WTC11 (cell line): ENCODE measurements at regions not wholly inside any gene's neighbourhood (a gene's known extent, or its start where the extent isn't known, plus 50 kb on each side); places are given as distances from the start of the nearest gene placed in this dataset.

Experiments
- ATAC-seq: fragments of 200-7000 bp; cut with Tn5 transposase; 2 replicates; pipeline ENCODE4 v1.10.0; 2021; ENCODE audit warnings: mild to moderate bottlenecking, moderate library complexity
- CTCF ChIA-PET: fragments of 300-600 bp; sonication (Branson Sonifier 250); formaldehyde crosslinking; loops from one replicate; lab custom pipeline; 2021; ENCODE audit warnings: antibody characterized with exemption; lab: Charles Lee
- POLR2A ChIA-PET: fragments of 350-600 bp; sonication (Branson Sonifier 250); formaldehyde crosslinking; loops from one replicate; lab custom pipeline; 2021; ENCODE audit warnings: antibody characterized with exemption; lab: Charles Lee
- DNase-seq: peaks from one replicate; pipeline ENCODE4 v3.0.0; 2021; ENCODE audit warnings: low spot score
- H3K27ac Mint-ChIP-seq: 2 replicates; pipeline ENCODE4 v1.8.0; 2021; ENCODE audit warnings: mixed read lengths
- H3K27me3 Mint-ChIP-seq: 2 replicates; pipeline ENCODE4 v1.8.0; 2021; ENCODE audit warnings: low read depth, mild to moderate bottlenecking, moderate library complexity, mixed read lengths
- H3K36me3 Mint-ChIP-seq: 2 replicates; pipeline ENCODE4 v1.8.0; 2021; ENCODE audit warnings: mixed read lengths
- H3K4me1 Mint-ChIP-seq: 2 replicates; pipeline ENCODE4 v1.8.0; 2022; ENCODE audit warnings: mixed read lengths
- H3K4me3 Mint-ChIP-seq: 2 replicates; pipeline ENCODE4 v1.8.0; 2021; ENCODE audit warnings: mild to moderate bottlenecking, moderate library complexity, mixed read lengths
- H3K9me3 Mint-ChIP-seq: 2 replicates; pipeline ENCODE4 v1.8.0; 2021; ENCODE audit warnings: mixed read lengths
- CBFB ChIP-seq: sonication (generic); formaldehyde crosslinking; IDR thresholded peaks from 2 replicates; pipeline ENCODE4 v1.8.1; 2022; ENCODE audit warnings: mild to moderate bottlenecking, low read depth, missing genetic modification reagents
- CREM ChIP-seq: sonication (generic); formaldehyde crosslinking; IDR thresholded peaks from 2 replicates; pipeline ENCODE4 v1.8.1; 2022; ENCODE audit warnings: mild to moderate bottlenecking, missing genetic modification reagents, moderate library complexity
- E2F5 ChIP-seq: sonication (generic); formaldehyde crosslinking; IDR thresholded peaks from 2 replicates; pipeline ENCODE4 v1.8.1; 2022; ENCODE audit warnings: mild to moderate bottlenecking, moderate library complexity, missing genetic modification reagents
- GTF2I ChIP-seq: fragments of 250-450 bp; sonication (Bioruptor Pico); conservative IDR thresholded peaks from 2 replicates; pipeline ENCODE4 v1.4.0; 2021; ENCODE audit warnings: mild to moderate bottlenecking
- KAT7 ChIP-seq: sonication (generic); formaldehyde crosslinking; IDR thresholded peaks from 2 replicates; pipeline ENCODE4 v1.8.1; 2023; ENCODE audit warnings: missing genetic modification reagents, mild to moderate bottlenecking, borderline replicate concordance
- MYBL2 ChIP-seq: sonication (generic); formaldehyde crosslinking; IDR thresholded peaks from 2 replicates; pipeline ENCODE4 v1.8.1; 2023; ENCODE audit warnings: mild to moderate bottlenecking, moderate library complexity, missing genetic modification reagents
- SOX15 ChIP-seq: fragments of 250-450 bp; sonication (Bioruptor Pico); IDR thresholded peaks from 2 replicates; pipeline ENCODE4 v1.9.0; 2021; ENCODE audit warnings: mild to moderate bottlenecking
- TEAD1 ChIP-seq: sonication (generic); formaldehyde crosslinking; IDR thresholded peaks from 2 replicates; pipeline ENCODE4 v1.8.0; 2022; ENCODE audit warnings: mild to moderate bottlenecking, missing genetic modification reagents
- ZBTB21 ChIP-seq: sonication (generic); formaldehyde crosslinking; IDR thresholded peaks from 2 replicates; pipeline ENCODE4 v1.8.1; 2023; ENCODE audit warnings: mild to moderate bottlenecking, missing genetic modification reagents, borderline replicate concordance
- ZBTB43 ChIP-seq: sonication (generic); formaldehyde crosslinking; IDR thresholded peaks from 2 replicates; pipeline ENCODE4 v1.8.1; 2023; ENCODE audit warnings: mild to moderate bottlenecking, missing genetic modification reagents
- ZNF121 ChIP-seq: sonication (generic); formaldehyde crosslinking; IDR thresholded peaks from 2 replicates; pipeline ENCODE4 v1.8.0; 2023; ENCODE audit warnings: missing genetic modification reagents
- ZNF232 ChIP-seq: sonication (generic); formaldehyde crosslinking; IDR thresholded peaks from 2 replicates; pipeline ENCODE4 v1.8.0; 2022; ENCODE audit warnings: mild to moderate bottlenecking, missing genetic modification reagents
- ZNF263 ChIP-seq: sonication (generic); formaldehyde crosslinking; IDR thresholded peaks from 2 replicates; pipeline ENCODE4 v1.8.1; 2022; ENCODE audit warnings: low read depth, mild to moderate bottlenecking, moderate library complexity, missing genetic modification reagents
- ZNF532 ChIP-seq: fragments of 250-450 bp; sonication (Bioruptor Pico); IDR thresholded peaks from 2 replicates; pipeline ENCODE4 v1.9.0; 2021; ENCODE audit warnings: mild to moderate bottlenecking, borderline replicate concordance
- ZNF671 ChIP-seq: fragments of 250-450 bp; sonication (Bioruptor Pico); IDR thresholded peaks from 2 replicates; pipeline ENCODE4 v1.8.0; 2021; ENCODE audit warnings: mild to moderate bottlenecking
- TF ChIP-seq, protein P1 (sequence below): fragments of 250-450 bp; sonication (Bioruptor Pico); IDR thresholded peaks from 2 replicates; pipeline ENCODE4 v1.9.0; 2021; ENCODE audit warnings: mild to moderate bottlenecking
- TF ChIP-seq, protein P2 (sequence below): sonication (generic); formaldehyde crosslinking; IDR thresholded peaks from 2 replicates; pipeline ENCODE4 v1.8.1; 2022; ENCODE audit warnings: low read depth, mild to moderate bottlenecking, moderate library complexity, missing genetic modification reagents, borderline replicate concordance
- TF ChIP-seq, protein P3 (sequence below): fragments of 250-450 bp; sonication (Bioruptor Pico); conservative IDR thresholded peaks from 2 replicates; pipeline ENCODE4 v1.9.0; 2021; ENCODE audit warnings: mild to moderate bottlenecking
- TF ChIP-seq, protein P4 (sequence below): sonication (generic); formaldehyde crosslinking; IDR thresholded peaks from 2 replicates; pipeline ENCODE4 v1.8.1; 2023; ENCODE audit warnings: mild to moderate bottlenecking, missing genetic modification reagents
- TF ChIP-seq, protein P5 (sequence below): sonication (generic); formaldehyde crosslinking; IDR thresholded peaks from 2 replicates; pipeline ENCODE4 v1.8.0; 2023; ENCODE audit warnings: mild to moderate bottlenecking, missing genetic modification reagents

DNA sequence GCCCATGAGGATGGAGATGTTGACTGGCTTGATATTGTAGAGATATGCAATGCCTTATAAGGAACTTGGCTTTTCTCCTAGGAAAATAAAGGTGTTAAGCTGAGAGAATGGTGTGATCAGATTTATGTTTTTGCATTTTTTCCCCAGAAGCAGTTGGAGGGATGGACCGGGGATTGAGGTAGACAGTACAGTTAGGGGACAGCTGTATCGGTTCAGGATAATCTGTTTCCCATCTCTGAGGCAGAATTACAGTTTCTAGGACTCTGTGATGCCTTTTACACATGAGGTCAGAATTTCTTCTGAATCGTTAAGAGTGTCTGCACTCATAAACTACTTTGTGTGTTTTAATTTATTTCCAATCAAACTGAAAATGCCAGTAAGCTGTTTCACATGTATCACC, 261.5 kb downstream of the CYRIA start:
- Mint-ChIP-seq H3K27ac (no peak overlapping the region), H3K4me3 (no peak overlapping the region), H3K36me3 (no peaks in the 10 kb centered on the region), H3K9me3 (no peaks in the 10 kb centered on the region), H3K27me3 (no peaks in the 10 kb centered on the region), H3K4me1 (0 out of 2 replicates have a peak, but pooled peaks cover 3% of the 10 kb centered on the region)
- TF ChIP-seq ZNF263 (no peak), ZNF671 (CRISPR knock-in tag) (no peak), GTF2I (CRISPR knock-in tag) (no peak), MYBL2 (no peak), CBFB (no peak), ZNF532 (CRISPR knock-in tag) (no peak), ZBTB21 (CRISPR knock-in tag) (no peak), CREM (CRISPR knock-in tag) (no peak), ZNF121 (CRISPR knock-in tag) (no peak), KAT7 (CRISPR knock-in tag) (no peak)
- TF ChIP-seq, protein P1, sequence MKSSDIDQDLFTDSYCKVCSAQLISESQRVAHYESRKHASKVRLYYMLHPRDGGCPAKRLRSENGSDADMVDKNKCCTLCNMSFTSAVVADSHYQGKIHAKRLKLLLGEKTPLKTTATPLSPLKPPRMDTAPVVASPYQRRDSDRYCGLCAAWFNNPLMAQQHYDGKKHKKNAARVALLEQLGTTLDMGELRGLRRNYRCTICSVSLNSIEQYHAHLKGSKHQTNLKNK (CRISPR knock-in tag) = no peak
- TF ChIP-seq, protein P2, sequence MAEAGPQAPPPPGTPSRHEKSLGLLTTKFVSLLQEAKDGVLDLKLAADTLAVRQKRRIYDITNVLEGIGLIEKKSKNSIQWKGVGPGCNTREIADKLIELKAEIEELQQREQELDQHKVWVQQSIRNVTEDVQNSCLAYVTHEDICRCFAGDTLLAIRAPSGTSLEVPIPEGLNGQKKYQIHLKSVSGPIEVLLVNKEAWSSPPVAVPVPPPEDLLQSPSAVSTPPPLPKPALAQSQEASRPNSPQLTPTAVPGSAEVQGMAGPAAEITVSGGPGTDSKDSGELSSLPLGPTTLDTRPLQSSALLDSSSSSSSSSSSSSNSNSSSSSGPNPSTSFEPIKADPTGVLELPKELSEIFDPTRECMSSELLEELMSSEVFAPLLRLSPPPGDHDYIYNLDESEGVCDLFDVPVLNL (CRISPR knock-in tag) = no peak
- ATAC-seq = no peak
- ChIA-PET CTCF (no interaction called here), POLR2A (no interaction called here)
- DNase-seq = no peak

DNA sequence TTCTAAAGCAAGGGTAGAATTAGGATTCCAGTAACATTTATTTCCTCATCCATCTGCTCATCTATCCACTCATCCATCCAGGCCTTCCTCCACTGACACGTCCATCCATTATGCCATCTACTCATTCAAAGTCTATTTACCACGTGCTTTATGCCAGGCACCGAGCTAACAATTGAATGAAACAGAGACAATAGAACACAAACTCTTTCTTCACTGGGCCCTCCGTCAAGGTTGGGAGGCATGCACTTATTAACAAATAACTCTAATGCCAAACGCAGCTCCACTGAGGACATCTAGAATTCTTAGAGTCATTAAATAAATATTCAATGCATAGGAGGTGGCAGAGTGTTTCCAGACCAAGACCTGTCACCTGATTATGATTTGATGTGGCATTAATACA, 262.7 kb downstream of the CYRIA start:
- CTCF ChIA-PET = no interaction called here
- H3K4me1 Mint-ChIP-seq = 0 out of 2 replicates have a peak, but pooled peaks cover 3% of the 10 kb centered on the region
- H3K27ac Mint-ChIP-seq = no peak overlapping the region
- H3K36me3 Mint-ChIP-seq = no peaks in the 10 kb centered on the region
- ATAC-seq = no peak
- TF ChIP-seq SOX15 (CRISPR knock-in tag) (no peak), E2F5 (no peak), ZBTB43 (no peak), TEAD1 (CRISPR knock-in tag) (no peak), ZNF232 (CRISPR knock-in tag) (no peak), GTF2I (CRISPR knock-in tag) (no peak)
- TF ChIP-seq, protein P3, sequence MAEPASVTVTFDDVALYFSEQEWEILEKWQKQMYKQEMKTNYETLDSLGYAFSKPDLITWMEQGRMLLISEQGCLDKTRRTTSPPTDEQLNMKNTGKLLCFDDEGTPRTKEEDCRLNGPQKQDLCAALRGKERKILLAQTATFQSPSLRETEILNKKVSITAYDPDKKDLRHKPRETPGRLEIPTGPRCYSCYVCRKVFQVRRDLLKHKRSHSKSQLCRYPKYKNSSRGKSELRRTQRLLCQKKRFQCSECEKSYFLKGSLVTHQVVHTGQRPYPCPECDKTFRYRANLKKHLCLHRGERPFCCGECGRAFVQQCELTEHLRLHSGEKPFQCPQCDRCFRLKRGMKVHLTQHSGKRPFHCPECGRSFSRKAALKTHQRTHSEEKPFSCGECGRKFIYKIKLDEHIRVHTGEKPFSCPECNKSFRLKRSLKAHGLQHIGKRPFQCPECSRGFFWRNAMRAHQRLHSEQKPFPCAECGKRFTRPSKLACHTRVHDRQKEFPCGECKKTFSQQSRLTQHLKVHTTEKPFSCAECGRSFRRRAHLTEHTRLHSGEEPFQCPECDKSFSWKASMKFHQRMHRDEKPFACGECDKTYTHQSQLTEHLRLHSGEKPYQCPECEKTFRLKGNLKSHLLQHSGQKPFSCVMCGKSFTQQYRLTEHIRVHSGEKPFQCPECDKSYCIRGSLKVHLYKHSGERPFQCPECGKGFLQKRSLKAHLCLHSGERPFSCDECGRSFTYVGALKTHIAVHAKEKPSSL (CRISPR knock-in tag) = no peak
- TF ChIP-seq, protein P4, sequence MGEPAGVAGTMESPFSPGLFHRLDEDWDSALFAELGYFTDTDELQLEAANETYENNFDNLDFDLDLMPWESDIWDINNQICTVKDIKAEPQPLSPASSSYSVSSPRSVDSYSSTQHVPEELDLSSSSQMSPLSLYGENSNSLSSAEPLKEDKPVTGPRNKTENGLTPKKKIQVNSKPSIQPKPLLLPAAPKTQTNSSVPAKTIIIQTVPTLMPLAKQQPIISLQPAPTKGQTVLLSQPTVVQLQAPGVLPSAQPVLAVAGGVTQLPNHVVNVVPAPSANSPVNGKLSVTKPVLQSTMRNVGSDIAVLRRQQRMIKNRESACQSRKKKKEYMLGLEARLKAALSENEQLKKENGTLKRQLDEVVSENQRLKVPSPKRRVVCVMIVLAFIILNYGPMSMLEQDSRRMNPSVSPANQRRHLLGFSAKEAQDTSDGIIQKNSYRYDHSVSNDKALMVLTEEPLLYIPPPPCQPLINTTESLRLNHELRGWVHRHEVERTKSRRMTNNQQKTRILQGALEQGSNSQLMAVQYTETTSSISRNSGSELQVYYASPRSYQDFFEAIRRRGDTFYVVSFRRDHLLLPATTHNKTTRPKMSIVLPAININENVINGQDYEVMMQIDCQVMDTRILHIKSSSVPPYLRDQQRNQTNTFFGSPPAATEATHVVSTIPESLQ (CRISPR knock-in tag) = no peak
- TF ChIP-seq, protein P5, sequence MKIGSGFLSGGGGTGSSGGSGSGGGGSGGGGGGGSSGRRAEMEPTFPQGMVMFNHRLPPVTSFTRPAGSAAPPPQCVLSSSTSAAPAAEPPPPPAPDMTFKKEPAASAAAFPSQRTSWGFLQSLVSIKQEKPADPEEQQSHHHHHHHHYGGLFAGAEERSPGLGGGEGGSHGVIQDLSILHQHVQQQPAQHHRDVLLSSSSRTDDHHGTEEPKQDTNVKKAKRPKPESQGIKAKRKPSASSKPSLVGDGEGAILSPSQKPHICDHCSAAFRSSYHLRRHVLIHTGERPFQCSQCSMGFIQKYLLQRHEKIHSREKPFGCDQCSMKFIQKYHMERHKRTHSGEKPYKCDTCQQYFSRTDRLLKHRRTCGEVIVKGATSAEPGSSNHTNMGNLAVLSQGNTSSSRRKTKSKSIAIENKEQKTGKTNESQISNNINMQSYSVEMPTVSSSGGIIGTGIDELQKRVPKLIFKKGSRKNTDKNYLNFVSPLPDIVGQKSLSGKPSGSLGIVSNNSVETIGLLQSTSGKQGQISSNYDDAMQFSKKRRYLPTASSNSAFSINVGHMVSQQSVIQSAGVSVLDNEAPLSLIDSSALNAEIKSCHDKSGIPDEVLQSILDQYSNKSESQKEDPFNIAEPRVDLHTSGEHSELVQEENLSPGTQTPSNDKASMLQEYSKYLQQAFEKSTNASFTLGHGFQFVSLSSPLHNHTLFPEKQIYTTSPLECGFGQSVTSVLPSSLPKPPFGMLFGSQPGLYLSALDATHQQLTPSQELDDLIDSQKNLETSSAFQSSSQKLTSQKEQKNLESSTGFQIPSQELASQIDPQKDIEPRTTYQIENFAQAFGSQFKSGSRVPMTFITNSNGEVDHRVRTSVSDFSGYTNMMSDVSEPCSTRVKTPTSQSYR (CRISPR knock-in tag) = no peak
- TF ChIP-seq, all 79 proteins: peak for 0
- Mint-ChIP-seq H3K9me3 (no peaks in the 10 kb centered on the region), H3K4me3 (no peak overlapping the region), H3K27me3 (no peaks in the 10 kb centered on the region)
- POLR2A ChIA-PET = no interaction called here
- no peak for DNase-seq
